ENCODE measurements at regions not wholly inside any gene's neighbourhood (a gene's known extent, or its start where the extent isn't known, plus 50 kb on each side); places are given as distances from the start of the nearest gene placed in this dataset.

- TF ChIP-seq CTCF (IDR thresholded peaks at IDR 0.05) (no peak), ZFX (IDR thresholded peaks at IDR 0.05; ENCODE audit: borderline replicate concordance) (no peak)
Measured at GRCh38 chr1:105891308-105891707, 1165.2 kb upstream of the PRMT6 start.
